SK-N-SH treated with all-trans-retinoic acid at 6 μM for 48 hours (cell line): ENCODE measurements at regions not wholly inside any gene's neighbourhood (a gene's known extent, or its start where the extent isn't known, plus 50 kb on each side); places are given as distances from the start of the nearest gene placed in this dataset.

ENCODE experiments used
- ATAC-seq: fragments of 200-7000 bp; cut with Tn5 transposase; 3 replicates; pipeline ENCODE4 v1.9.1; 2020; ENCODE audit warnings: mild to moderate bottlenecking, moderate library complexity
- ARNTL ChIP-seq: fragments of 450-650 bp; formaldehyde crosslinking; IDR thresholded peaks from 2 replicates; pipeline ENCODE4 v1.5.0; 2020; ENCODE audit warnings: low read depth, mild to moderate bottlenecking, moderate library complexity, borderline replicate concordance
- BACH2 ChIP-seq: fragments of 250-450 bp; sonication (Bioruptor Pico); IDR thresholded peaks from 2 replicates; pipeline ENCODE4 v1.9.0; 2021; ENCODE audit warnings: mild to moderate bottlenecking, borderline replicate concordance
- CSDC2 ChIP-seq: fragments of 250-450 bp; sonication (Bioruptor Pico); IDR thresholded peaks from 2 replicates; pipeline ENCODE4 v1.5.0; 2020; ENCODE audit warnings: mild to moderate bottlenecking, moderate library complexity
- ESRRG ChIP-seq: fragments of 250-450 bp; sonication (Bioruptor Pico); IDR thresholded peaks from 2 replicates; pipeline ENCODE4 v1.6.1; 2021; ENCODE audit warnings: mild to moderate bottlenecking
- GLIS3 ChIP-seq: fragments of 250-450 bp; sonication (Bioruptor Pico); IDR thresholded peaks from 2 replicates; pipeline ENCODE4 v1.5.0; 2020; ENCODE audit warnings: mild to moderate bottlenecking, moderate library complexity
- ISL1 ChIP-seq: fragments of 250-450 bp; sonication (Bioruptor Pico); IDR thresholded peaks from 2 replicates; pipeline ENCODE4 v2.1.2; 2022; ENCODE audit warnings: mild to moderate bottlenecking, moderate library complexity
- OSR1 ChIP-seq: fragments of 250-450 bp; sonication (Bioruptor Pico); IDR thresholded peaks from 2 replicates; pipeline ENCODE4 v1.8.0; 2022; ENCODE audit warnings: moderate library complexity, mild to moderate bottlenecking, inconsistent platforms
- PATZ1 ChIP-seq: fragments of 250-450 bp; sonication (Bioruptor Pico); IDR thresholded peaks from 2 replicates; pipeline ENCODE4 v1.8.0; 2020; ENCODE audit warnings: mild to moderate bottlenecking, moderate library complexity, borderline replicate concordance
- POU6F1 ChIP-seq: fragments of 250-450 bp; sonication (Bioruptor Pico); IDR thresholded peaks from 2 replicates; pipeline ENCODE4 v1.8.0; 2021; ENCODE audit warnings: low read depth, mild to moderate bottlenecking, moderate library complexity, borderline replicate concordance
- PPARA ChIP-seq: fragments of 250-450 bp; sonication (Bioruptor Pico); IDR thresholded peaks from 2 replicates; pipeline ENCODE4 v1.5.0; 2020; ENCODE audit warnings: mild to moderate bottlenecking, borderline replicate concordance
- RARB ChIP-seq: fragments of 250-450 bp; sonication (Bioruptor Pico); IDR thresholded peaks from 2 replicates; pipeline ENCODE4 v1.8.0; 2021; ENCODE audit warnings: mild to moderate bottlenecking, moderate library complexity
- SNAI2 ChIP-seq: fragments of 250-450 bp; sonication (Bioruptor Pico); IDR thresholded peaks from 2 replicates; pipeline ENCODE4 v1.5.0; 2020; ENCODE audit warnings: mild to moderate bottlenecking, moderate library complexity
- TCF4 ChIP-seq: fragments of 250-450 bp; sonication (Bioruptor Pico); IDR thresholded peaks from 2 replicates; pipeline ENCODE4 v1.8.0; 2021; ENCODE audit warnings: mild to moderate bottlenecking, moderate library complexity, borderline replicate concordance
- TOX ChIP-seq: fragments of 250-450 bp; sonication (Bioruptor Pico); IDR thresholded peaks from 2 replicates; pipeline ENCODE4 v1.8.0; 2021; ENCODE audit warnings: mild to moderate bottlenecking, moderate library complexity, borderline replicate concordance
- ZC3H10 ChIP-seq: fragments of 250-450 bp; sonication (Bioruptor Pico); IDR thresholded peaks from 2 replicates; pipeline ENCODE4 v1.5.1; 2021; ENCODE audit warnings: mild to moderate bottlenecking, moderate library complexity
- ZFP3 ChIP-seq: fragments of 250-450 bp; sonication (Bioruptor Pico); IDR thresholded peaks from 2 replicates; pipeline ENCODE4 v1.5.0; 2020; ENCODE audit warnings: mild to moderate bottlenecking, moderate library complexity
- ZFP30 ChIP-seq: fragments of 450-650 bp; formaldehyde crosslinking; IDR thresholded peaks from 2 replicates; pipeline ENCODE4 v1.5.0; 2022; ENCODE audit warnings: mild to moderate bottlenecking, moderate library complexity
- ZNF565 ChIP-seq: fragments of 450-650 bp; formaldehyde crosslinking; conservative IDR thresholded peaks from 2 replicates; pipeline ENCODE4 v1.5.0; 2020; ENCODE audit warnings: low read depth, mild to moderate bottlenecking, moderate library complexity
- ZNF70 ChIP-seq: fragments of 450-650 bp; formaldehyde crosslinking; IDR thresholded peaks from 2 replicates; pipeline ENCODE4 v1.5.0; 2020; ENCODE audit warnings: mild to moderate bottlenecking, moderate library complexity
- ZNF8 ChIP-seq: fragments of 450-650 bp; formaldehyde crosslinking; IDR thresholded peaks from 2 replicates; pipeline ENCODE4 v1.5.0; 2020; ENCODE audit warnings: mild to moderate bottlenecking, moderate library complexity
- TF ChIP-seq, protein P1 (sequence below): fragments of 250-450 bp; sonication (Bioruptor Pico); IDR thresholded peaks from 2 replicates; pipeline ENCODE4 v1.5.1; 2020; ENCODE audit warnings: low read depth, mild to moderate bottlenecking, moderate library complexity
- TF ChIP-seq, protein P2 (sequence below): fragments of 250-450 bp; sonication (Bioruptor Pico); IDR thresholded peaks from 2 replicates; pipeline ENCODE4 v1.5.1; 2021; ENCODE audit warnings: mild to moderate bottlenecking, moderate library complexity

DNA sequence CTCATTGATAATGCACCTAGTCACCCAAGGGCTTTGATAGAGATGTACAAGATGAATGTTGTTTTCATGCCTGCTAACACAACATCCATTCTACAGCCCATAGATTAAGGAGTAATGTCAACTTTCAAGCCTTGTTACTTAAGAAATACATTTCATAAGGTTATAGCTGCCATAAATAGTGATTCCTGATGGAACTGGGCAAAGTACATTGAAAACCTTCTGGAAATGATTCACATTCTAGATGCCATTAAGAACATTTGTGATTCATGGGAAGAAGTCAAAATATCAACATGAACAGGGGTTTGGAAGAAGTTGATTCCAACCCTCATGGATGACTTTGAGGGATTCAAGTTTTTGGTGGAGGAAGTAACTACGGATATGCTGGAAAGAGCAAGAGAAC lies 135.2 kb downstream of the TLE3 start (continued):
- TF ChIP-seq POU6F1 (CRISPR knock-in tag) (no peak), ISL1 (CRISPR knock-in tag) (no peak)

- TF ChIP-seq CSDC2 (CRISPR knock-in tag), result no peak
- no peak for TF ChIP-seq ZNF8
- TF ChIP-seq ZFP30 (CRISPR knock-in tag), result no peak
- no peak for TF ChIP-seq PPARA (CRISPR knock-in tag)
- no peak for TF ChIP-seq ESRRG (CRISPR knock-in tag)
- no peak for TF ChIP-seq RARB (CRISPR knock-in tag)
- no peak for TF ChIP-seq ISL1 (CRISPR knock-in tag)
- no peak for ATAC-seq
Observed at GRCh38 chr15:69963385-69963784, 134.3 kb downstream of the TLE3 start.

DNA sequence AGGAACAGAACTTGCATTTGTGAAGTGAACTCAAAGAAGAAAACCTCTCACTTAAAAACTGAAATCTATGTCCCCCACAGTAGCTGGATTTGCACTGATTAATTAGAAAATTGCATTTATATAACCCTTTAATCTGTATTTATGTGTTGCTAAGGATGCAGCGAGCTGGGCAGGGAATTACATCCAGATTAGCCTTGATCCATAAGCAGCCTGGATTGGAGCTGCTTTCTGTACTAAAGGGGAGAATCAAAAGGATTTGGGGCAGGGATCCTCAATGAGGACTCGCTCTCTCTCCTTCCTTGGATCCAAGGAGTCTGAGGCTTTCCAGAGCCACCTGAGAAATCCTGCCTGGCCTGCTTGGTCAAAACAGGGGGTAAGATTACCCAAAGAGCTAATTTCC lies 125.9 kb downstream of the TLE3 start:
- ATAC-seq, result no peak
- no peak for TF ChIP-seq ARNTL (CRISPR knock-in tag)
- no peak for TF ChIP-seq ZC3H10 (CRISPR knock-in tag)
- no peak for TF ChIP-seq RARB (CRISPR knock-in tag)
- TF ChIP-seq SNAI2 (CRISPR knock-in tag), result no peak
- TF ChIP-seq, protein P1, sequence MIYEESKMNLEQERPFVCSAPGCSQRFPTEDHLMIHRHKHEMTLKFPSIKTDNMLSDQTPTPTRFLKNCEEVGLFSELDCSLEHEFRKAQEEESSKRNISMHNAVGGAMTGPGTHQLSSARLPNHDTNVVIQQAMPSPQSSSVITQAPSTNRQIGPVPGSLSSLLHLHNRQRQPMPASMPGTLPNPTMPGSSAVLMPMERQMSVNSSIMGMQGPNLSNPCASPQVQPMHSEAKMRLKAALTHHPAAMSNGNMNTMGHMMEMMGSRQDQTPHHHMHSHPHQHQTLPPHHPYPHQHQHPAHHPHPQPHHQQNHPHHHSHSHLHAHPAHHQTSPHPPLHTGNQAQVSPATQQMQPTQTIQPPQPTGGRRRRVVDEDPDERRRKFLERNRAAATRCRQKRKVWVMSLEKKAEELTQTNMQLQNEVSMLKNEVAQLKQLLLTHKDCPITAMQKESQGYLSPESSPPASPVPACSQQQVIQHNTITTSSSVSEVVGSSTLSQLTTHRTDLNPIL (CRISPR knock-in tag), result no peak

DNA sequence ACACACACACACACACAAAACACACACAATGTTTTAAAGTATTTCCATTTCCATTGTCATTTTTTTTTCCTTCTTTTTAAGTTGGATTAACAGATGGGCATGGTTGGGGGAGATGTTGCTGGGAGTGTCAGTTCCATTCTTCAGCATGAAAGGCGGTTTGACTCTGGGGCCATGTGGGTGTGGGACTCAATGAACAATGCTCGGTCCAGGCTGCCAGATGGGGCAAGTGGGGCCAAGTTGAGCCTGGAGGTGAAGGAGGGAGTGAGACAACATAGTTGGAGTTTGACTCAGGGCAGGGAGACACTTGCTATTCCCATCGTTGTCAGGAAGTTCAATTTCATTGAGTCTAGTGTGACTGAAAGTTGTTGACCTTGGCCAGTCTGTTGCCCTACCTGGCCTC lies 125.3 kb downstream of the TLE3 start:
- no peak for ATAC-seq
- TF ChIP-seq ZFP3 (CRISPR knock-in tag) (no peak), ZC3H10 (CRISPR knock-in tag) (no peak), GLIS3 (CRISPR knock-in tag) (no peak), ZNF70 (no peak), ISL1 (CRISPR knock-in tag) (no peak), SNAI2 (CRISPR knock-in tag) (no peak), ESRRG (CRISPR knock-in tag) (no peak), ZNF565 (no peak), TCF4 (CRISPR knock-in tag) (no peak), ZFP30 (CRISPR knock-in tag) (no peak), ARNTL (CRISPR knock-in tag) (no peak), TOX (no peak), POU6F1 (CRISPR knock-in tag) (no peak), PATZ1 (no peak), OSR1 (no peak), RARB (CRISPR knock-in tag) (no peak), PPARA (CRISPR knock-in tag) (no peak), BACH2 (CRISPR knock-in tag) (no peak)
- TF ChIP-seq, protein P2, sequence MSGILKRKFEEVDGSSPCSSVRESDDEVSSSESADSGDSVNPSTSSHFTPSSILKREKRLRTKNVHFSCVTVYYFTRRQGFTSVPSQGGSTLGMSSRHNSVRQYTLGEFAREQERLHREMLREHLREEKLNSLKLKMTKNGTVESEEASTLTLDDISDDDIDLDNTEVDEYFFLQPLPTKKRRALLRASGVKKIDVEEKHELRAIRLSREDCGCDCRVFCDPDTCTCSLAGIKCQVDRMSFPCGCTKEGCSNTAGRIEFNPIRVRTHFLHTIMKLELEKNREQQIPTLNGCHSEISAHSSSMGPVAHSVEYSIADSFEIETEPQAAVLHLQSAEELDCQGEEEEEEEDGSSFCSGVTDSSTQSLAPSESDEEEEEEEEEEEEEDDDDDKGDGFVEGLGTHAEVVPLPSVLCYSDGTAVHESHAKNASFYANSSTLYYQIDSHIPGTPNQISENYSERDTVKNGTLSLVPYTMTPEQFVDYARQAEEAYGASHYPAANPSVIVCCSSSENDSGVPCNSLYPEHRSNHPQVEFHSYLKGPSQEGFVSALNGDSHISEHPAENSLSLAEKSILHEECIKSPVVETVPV, result no peak
